Kidney (tissue), 13 donors: ENCODE measurements at regions not wholly inside any gene's neighbourhood (a gene's known extent, or its start where the extent isn't known, plus 50 kb on each side); places are given as distances from the start of the nearest gene placed in this dataset.

Experiments
- DNase-seq, 5 donors: peaks; one replicate each; pipeline ENCODE4 v3.0.0-alpha.2; 2013 to 2020
- FAIRE-seq: peaks from 2 replicates; lab custom pipeline; 2012; peaks lifted over from hg19 to GRCh38; lab: Jason Lieb, UNC
- H3K27ac ChIP-seq, 2 donors: one replicate each; pipeline ENCODE4 v1.7.0; 2013; ENCODE audit warnings: low read depth in 2 of 2, low read length in 2 of 2, inconsistent platforms in 1 of 2
- H3K27me3 ChIP-seq: one replicate; pipeline ENCODE4 v1.7.1; 2013; ENCODE audit warnings: low read length, inconsistent platforms; ENCODE audit not compliant: control insufficient read depth, insufficient read depth
- H3K36me3 ChIP-seq, 3 donors: one replicate each; pipeline versions ENCODE4 v1.7.0 to v1.7.1; 2013; ENCODE audit warnings: low read length in 3 of 3, control low read depth in 1 of 3, inconsistent platforms in 1 of 3; ENCODE audit not compliant: insufficient read depth in 3 of 3, control insufficient read depth in 2 of 3
- H3K4me1 ChIP-seq, 3 donors: one replicate each; pipeline versions ENCODE4 v1.7.0 to v1.7.1; 2013; ENCODE audit warnings: low read length in 3 of 3, inconsistent platforms in 1 of 3, low read depth in 1 of 3; ENCODE audit not compliant: control insufficient read depth in 2 of 3, insufficient read depth in 2 of 3
- H3K4me3 ChIP-seq, 3 donors: one replicate each; pipeline versions ENCODE4 v1.7.0 to v1.8.1; 2013; ENCODE audit warnings: low read length in 3 of 3, control low read depth in 1 of 3, inconsistent platforms in 1 of 3
- H3K9ac ChIP-seq, 3 donors: one replicate each; pipeline versions ENCODE4 v1.7.0 to v1.7.1; 2013; ENCODE audit warnings: low read length in 3 of 3, control low read depth in 1 of 3, inconsistent platforms in 1 of 3
- H3K9me3 ChIP-seq, 3 donors: one replicate each; pipeline versions ENCODE4 v1.7.0 to v1.7.1; 2013; ENCODE audit warnings: low read length in 3 of 3, control low read depth in 1 of 3, inconsistent platforms in 1 of 3; ENCODE audit not compliant: control insufficient read depth in 2 of 3, insufficient read depth in 1 of 3
- intact Hi-C: fragments of 100-400 bp; cut with DNase I; formaldehyde crosslinking; loops from one replicate; pipeline ENCODE4 v1.11.1; 2022
- TF ChIP-seq, protein P1 (sequence below): IDR thresholded peaks from 3 replicates; pipeline ENCODE4 v1.5.1; 2012; ENCODE audit warnings: mild to moderate bottlenecking, moderate library complexity, borderline replicate concordance; ENCODE audit not compliant: insufficient read depth; ENCODE audit errors: extremely low read depth
- donor health status: control.
- donor health status: control.
- donor health status: control.
- donor health status: control.
- donor health status: control.
- donor health status: DM: yes; HTN: yes; CAD: no.
- donor health status: Normal renal cell carcinoma (clear cell type).

DNA sequence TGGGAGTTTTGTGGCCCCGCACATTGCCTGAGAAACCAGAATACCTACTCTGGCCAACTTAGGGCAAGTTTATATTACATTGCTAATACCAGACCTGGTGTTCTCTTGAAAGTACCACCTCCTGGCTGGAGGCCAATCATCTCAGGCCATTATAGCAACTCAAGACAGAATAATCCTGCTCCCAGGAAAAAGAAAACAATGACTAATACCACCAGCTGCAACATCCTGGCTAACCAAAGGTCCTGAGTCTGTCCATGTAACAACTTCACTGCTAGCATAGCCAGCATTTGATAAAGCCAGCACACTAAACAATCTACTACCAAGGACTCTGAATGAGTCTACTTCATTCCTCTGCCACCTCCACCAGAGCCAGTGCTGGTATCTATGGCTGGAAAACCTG, 1298.7 kb upstream of the CNTN5 start:
- Histone ChIP-seq H3K9ac (no peak overlapping the region), H3K9me3 (no peaks in the 10 kb centered on the region), H3K4me1 (no peaks in the 10 kb centered on the region), H3K27ac (no peak overlapping the region), H3K36me3 (no peaks in the 10 kb centered on the region), H3K4me3 (no peak overlapping the region), H3K27me3 (no peaks in the 10 kb centered on the region)
- TF ChIP-seq, protein P1, sequence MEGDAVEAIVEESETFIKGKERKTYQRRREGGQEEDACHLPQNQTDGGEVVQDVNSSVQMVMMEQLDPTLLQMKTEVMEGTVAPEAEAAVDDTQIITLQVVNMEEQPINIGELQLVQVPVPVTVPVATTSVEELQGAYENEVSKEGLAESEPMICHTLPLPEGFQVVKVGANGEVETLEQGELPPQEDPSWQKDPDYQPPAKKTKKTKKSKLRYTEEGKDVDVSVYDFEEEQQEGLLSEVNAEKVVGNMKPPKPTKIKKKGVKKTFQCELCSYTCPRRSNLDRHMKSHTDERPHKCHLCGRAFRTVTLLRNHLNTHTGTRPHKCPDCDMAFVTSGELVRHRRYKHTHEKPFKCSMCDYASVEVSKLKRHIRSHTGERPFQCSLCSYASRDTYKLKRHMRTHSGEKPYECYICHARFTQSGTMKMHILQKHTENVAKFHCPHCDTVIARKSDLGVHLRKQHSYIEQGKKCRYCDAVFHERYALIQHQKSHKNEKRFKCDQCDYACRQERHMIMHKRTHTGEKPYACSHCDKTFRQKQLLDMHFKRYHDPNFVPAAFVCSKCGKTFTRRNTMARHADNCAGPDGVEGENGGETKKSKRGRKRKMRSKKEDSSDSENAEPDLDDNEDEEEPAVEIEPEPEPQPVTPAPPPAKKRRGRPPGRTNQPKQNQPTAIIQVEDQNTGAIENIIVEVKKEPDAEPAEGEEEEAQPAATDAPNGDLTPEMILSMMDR = no peak
- peak in 1 of 5 donors; percentile 28 for DNase-seq
- no peak for FAIRE-seq
- intact Hi-C loops = no loop called here

DNA sequence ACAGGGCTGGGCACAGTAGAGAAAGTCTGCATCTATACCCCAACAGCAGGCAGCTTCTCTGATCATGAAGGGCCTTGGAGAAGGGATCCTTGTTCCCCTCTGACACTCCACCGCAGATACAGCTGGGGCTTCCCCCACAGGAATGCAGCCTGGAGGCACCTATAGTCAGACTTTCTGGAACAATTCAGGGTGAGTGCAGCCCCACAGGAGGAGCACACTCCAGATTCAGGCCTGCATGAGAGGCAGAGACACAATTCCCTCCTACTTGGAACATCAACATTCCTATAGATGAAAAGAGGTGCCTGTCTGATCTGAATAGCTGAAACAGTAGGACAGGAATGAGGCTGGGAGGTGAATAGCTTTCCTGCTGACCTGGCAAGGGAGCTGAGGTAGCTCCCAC, 1298.0 kb upstream of the CNTN5 start:
- Histone ChIP-seq H3K9me3 (no peaks in the 10 kb centered on the region), H3K9ac (no peak overlapping the region), H3K36me3 (no peaks in the 10 kb centered on the region), H3K4me3 (no peak overlapping the region), H3K27me3 (no peaks in the 10 kb centered on the region), H3K27ac (no peak overlapping the region), H3K4me1 (no peaks in the 10 kb centered on the region)
- TF ChIP-seq, protein P1 = no peak
- intact Hi-C loops = no loop called here
- no peak for DNase-seq
- FAIRE-seq = no peak

- intact Hi-C loops = no loop called here
- no peak overlapping the region for H3K27ac ChIP-seq
- no peaks in the 10 kb centered on the region for H3K9me3 ChIP-seq
- H3K9ac ChIP-seq = no peak overlapping the region
- FAIRE-seq (no peak), DNase-seq (no peak)
- no peak overlapping the region for H3K4me3 ChIP-seq
- TF ChIP-seq, protein P1 = no peak
- no peaks in the 10 kb centered on the region for H3K36me3 ChIP-seq
- H3K4me1 ChIP-seq = no peaks in the 10 kb centered on the region
- H3K27me3 ChIP-seq = no peaks in the 10 kb centered on the region
These were observed 1291.0 kb upstream of the CNTN5 start for GRCh38 chr11:97729546-97730272.
